ENCODE measurements at regions not wholly inside any gene's neighbourhood (a gene's known extent, or its start where the extent isn't known, plus 50 kb on each side); places are given as distances from the start of the nearest gene placed in this dataset.

- no peak for DNase-seq
Measured at GRCh38 chr22:49564054-49564453, 263.6 kb downstream of the BRD1 start.

DNA sequence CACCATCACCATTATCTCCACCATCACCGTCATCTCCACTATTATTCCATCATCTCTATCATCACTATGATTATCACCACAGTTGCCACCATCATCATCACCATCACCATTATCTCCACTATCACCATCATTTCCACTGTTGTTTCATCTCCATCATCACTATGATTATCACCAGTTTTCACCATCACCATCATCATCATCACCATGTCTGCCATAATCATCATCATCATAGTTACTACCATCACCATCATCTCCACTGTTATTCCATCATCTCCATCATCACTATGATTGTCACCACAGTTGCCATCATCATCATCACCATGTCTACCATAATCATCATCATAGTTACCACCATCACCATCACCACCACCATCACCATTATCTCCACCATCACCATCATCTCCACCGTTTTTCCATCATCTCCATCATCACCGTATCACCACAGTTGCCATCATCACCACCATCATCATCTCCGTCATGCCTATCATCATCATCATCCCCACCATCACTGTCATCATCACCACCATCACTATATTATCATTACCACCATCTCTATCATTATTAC lies 264.9 kb downstream of the BRD1 start:
- DNase-seq = no peak

- no peak for DNase-seq
Measured at GRCh38 chr22:49561976-49562375, 265.7 kb downstream of the BRD1 start.

- no peak for DNase-seq
Measured at GRCh38 chr22:49561338-49561737, 266.3 kb downstream of the BRD1 start.

DNA sequence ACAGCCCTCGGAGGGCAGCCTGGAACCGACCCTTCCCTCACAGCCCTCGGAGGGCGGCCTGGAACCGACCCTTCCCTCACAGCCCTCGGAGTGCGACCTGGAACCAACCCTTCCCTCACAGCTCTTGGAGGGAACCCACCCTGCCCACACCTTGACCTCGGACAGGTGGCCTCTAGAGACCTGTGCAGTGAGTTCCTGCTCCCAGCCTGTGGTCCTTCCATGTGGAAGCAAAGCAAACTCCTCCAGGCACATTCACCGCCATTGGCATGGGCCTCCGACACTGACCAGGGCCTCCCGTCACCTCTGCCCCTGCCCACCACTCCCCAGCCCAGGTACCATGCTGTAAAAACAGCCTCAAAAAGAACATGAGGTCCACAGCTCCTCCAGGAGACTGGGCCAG lies 272.1 kb downstream of the BRD1 start:
- DNase-seq = no peak

DNA sequence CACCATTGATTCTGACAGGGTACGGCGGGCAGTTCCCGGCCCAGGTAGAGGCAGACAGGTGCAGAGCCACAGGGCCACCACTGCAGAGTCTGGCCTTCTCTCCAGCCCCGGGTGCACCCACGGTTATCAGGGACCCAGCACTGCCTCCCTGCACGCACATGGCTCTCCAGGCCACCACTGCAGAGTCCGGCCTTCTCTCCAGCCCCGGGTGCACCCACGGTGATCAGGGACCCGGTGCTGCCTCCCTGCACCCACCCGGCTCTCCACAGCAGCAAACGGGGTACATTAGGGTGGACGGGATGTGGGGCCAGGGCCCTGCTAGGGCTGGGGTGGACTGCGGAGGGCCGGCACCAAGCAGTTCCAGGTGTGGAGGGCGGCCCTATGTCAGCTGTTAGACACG lies 272.9 kb downstream of the BRD1 start:
- no peak for DNase-seq

GRCh38 chr22:49554296-49554625 lies 273.4 kb downstream of the BRD1 start:
- DNase-seq = no peak

- no peak for DNase-seq
Measured at GRCh38 chr22:49553518-49554295, 274.0 kb downstream of the BRD1 start.

DNA sequence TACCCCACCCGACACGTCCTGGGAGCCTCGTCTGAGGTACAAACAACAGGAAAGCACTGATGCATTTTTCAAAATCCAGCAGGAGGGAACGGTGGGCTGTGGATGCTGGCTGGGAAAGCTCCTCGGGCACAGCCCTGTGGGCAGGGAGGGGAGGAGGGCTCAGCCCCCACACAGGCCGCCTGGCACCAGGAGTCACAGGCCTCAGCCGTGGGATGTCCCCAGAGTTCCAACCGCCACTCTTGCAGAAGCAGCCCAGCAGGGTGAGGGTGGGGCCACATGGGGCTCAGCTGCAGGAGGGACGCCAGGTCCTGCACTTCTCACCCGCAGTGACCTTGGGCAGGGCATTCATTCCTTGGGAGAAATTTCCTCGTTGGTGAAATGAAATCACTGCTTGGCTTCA lies 274.6 kb downstream of the BRD1 start:
- no peak for DNase-seq

- DNase-seq = no peak
Measured at GRCh38 chr22:49551897-49552614, 275.6 kb downstream of the BRD1 start.

GRCh38 chr22:49551446-49551845 lies 276.2 kb downstream of the BRD1 start:
- no peak for DNase-seq

GRCh38 chr22:49550766-49551362 lies 276.8 kb downstream of the BRD1 start:
- DNase-seq = no peak

DNA sequence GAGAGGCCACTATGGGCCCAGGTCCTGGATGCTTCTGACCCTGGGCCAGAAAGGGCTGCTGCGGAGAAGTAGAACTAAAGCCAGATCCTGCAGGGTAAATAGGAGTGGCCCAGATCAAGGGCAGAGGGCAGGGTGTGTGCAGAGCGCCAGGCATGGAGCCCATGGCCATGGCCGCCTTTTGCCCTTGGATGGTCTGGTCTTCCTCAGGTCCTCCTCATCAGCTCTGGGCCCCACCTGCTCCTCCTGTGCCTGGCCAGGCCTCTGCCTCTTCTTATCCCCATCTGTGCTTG lies 277.6 kb downstream of the BRD1 start:
- DNase-seq = no peak

DNA sequence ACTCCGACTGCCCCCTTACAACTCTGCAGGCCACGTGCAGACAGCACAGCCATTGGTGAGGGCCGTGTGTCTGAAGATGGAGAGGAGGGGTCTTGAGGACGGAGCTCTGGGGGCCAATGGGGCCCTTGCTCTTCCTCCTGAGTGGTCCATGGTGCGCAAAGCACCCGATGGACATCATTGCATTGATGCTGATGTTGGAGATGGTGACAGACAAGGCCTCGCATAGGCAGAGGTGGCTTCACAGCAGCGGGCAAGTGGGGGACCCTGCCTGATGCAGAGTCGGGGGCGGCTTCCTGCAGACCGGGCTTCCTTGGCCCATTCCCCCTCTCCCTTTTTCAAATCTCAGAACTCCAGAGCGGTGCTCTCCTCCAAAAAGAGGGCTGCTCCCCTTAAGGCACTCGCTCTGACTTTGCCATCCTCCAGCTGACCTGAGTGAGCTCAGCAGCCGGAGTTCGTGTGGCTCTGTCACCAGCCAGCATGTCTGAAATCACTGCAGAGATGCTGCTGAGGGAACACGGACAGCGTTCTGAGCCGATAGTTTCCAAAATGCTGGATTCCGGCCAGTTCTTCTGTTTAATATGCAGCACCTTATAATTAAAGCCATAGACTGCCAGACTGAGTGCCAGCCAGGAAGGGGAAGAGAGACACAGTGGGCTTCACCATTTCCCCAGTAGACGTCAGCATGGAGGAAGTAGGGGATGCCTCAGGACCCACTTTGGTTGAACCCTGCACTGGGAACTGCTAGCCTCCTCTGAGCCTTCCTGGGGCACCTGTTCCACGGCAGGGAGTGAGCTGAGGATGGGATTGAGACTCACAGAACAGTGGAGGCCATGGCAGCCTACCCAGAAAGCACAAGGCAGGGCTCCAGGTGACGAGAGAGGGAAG lies 278.2 kb downstream of the BRD1 start:
- no peak for DNase-seq

GRCh38 chr22:49548356-49549202 lies 279.1 kb downstream of the BRD1 start:
- no peak for DNase-seq

GRCh38 chr22:49547751-49548239 lies 279.9 kb downstream of the BRD1 start:
- no peak for DNase-seq

GRCh38 chr22:49546811-49547585 lies 280.7 kb downstream of the BRD1 start:
- no peak for DNase-seq

GRCh38 chr22:49545606-49546005 lies 282.1 kb downstream of the BRD1 start:
- DNase-seq = no peak

DNA sequence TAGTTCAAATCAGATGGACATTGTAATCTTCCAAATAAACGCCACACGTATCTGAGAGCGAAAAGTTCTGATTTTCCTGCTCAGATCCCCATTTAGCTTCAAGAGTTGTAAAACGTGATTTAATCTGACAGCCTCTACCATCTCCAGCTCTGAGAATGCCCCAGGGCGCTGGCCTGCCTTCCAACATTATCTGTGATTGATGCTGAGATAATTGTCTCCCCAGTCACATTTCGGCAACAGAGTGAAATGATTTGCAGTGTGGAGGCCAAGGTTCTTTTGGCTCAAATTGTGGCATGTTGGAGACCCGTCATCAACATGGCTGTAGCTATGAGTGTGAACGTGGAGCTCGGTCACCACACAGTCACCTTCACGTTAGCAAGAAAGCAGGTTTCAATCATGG lies 283.4 kb downstream of the BRD1 start:
- no peak for DNase-seq

DNA sequence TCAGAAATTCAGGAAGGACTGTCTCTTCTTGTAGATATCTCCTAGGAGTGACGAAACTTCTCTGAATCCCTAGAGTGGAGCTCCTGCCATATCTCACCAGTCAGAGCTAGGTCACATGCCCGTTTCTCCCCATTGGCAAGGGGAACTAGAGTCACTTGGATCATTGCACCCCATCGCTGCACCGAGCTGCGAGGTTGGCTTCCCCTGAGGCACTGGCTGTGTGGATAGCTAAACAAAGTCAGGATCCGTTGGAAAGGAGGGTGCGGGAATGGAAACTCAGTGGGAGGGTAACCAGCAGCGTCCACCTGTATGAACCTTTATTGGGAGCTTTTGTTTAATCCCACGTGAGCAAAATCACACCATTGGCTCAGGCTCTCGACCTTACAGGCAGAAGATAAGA lies 283.8 kb downstream of the BRD1 start:
- DNase-seq = no peak

DNA sequence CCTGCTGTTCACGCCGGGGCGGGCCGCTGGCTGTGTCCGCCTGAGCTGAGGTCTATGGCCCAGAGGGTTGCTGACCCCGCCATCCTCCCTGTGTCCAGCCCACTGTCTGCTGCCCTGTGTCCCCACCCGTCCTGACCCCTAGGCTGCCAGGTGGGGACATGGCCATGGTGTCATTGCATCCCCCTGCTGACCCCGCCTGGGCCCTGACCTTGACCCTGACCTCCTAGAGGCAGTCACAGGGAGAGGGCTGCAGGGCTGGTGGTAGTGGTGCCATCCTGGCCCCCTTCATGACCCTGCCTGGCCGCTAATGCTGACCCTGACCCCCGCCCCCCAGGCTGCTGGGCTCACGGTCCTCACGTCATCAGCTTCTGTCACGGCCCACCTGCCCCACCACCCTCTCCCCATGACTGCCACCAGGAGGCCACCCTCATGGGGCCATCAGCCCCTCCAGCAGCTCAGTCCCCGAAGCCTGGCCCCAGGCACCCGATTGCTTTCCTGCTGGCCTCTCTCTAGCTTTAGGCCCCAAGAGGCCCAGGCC lies 285.9 kb downstream of the BRD1 start:
- DNase-seq = no peak
